ENCODE measurements at regions not wholly inside any gene's neighbourhood (a gene's known extent, or its start where the extent isn't known, plus 50 kb on each side); places are given as distances from the start of the nearest gene placed in this dataset.

GRCh38 chr2:176832086-176832485 lies 380.5 kb upstream of the HNRNPA3 start:
- no peak for TF ChIP-seq CTCF (IDR thresholded peaks at IDR 0.05)
- no peak overlapping the region for H3K4me3 ChIP-seq
- ATAC-seq (ENCODE audit: insufficient number of reproducible peaks, low FRiP score, low read depth) (no peak), DNase-seq (ENCODE audit: low spot score) (no peak)
- no peaks in the 10 kb centered on the region for H3K27me3 ChIP-seq (replicated peaks; ENCODE audit: insufficient read depth)
- H3K27ac ChIP-seq = no peak overlapping the region
- no peaks in the 10 kb centered on the region for H3K36me3 ChIP-seq
- H3K9me3 ChIP-seq = no peaks in the 10 kb centered on the region
- H3K4me1 ChIP-seq (ENCODE audit: control insufficient read depth in 1 of 2, low read depth in 2 of 2) = no peaks in the 10 kb centered on the region

- no peak for DNase-seq (ENCODE audit: low spot score)
- H3K9me3 ChIP-seq = no peaks in the 10 kb centered on the region
- no peaks in the 10 kb centered on the region for H3K36me3 ChIP-seq
- ATAC-seq (ENCODE audit: insufficient number of reproducible peaks, low FRiP score, low read depth) = no peak
- no peak for TF ChIP-seq CTCF (IDR thresholded peaks at IDR 0.05)
- no peaks in the 10 kb centered on the region for H3K4me1 ChIP-seq (ENCODE audit: control insufficient read depth in 1 of 2, low read depth in 2 of 2)
- no peak overlapping the region for H3K27ac ChIP-seq
- no peaks in the 10 kb centered on the region for H3K27me3 ChIP-seq (replicated peaks; ENCODE audit: insufficient read depth)
- H3K4me3 ChIP-seq = no peak overlapping the region
Measured at GRCh38 chr2:176833671-176834070, 378.9 kb upstream of the HNRNPA3 start.

DNA sequence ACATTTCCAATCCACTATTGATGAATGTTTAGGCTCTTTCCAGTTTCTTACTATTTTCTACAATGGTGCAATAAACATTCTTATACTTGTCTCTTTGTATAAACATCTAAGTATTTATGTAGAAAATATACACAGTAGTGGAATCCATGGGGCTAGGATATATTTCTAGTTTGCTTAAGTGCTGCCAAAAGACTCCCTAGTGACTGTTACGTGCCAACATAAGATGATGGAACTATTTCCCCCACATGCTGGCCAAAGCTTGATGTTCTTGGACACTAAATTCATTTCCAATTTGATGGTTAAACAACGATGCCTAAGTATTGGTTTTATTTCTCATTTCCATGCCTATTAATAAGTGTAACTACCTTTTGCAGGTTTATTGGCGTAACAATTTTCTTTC lies 378.4 kb upstream of the HNRNPA3 start:
- Histone ChIP-seq H3K4me3 (no peak overlapping the region), H3K27me3 (replicated peaks; ENCODE audit: insufficient read depth) (no peaks in the 10 kb centered on the region), H3K27ac (no peak overlapping the region), H3K9me3 (no peaks in the 10 kb centered on the region), H3K36me3 (no peaks in the 10 kb centered on the region), H3K4me1 (ENCODE audit: control insufficient read depth in 1 of 2, low read depth in 2 of 2) (no peaks in the 10 kb centered on the region)
- TF ChIP-seq CTCF (IDR thresholded peaks at IDR 0.05) = no peak
- ATAC-seq (ENCODE audit: insufficient number of reproducible peaks, low FRiP score, low read depth) (no peak), DNase-seq (ENCODE audit: low spot score) (no peak)

GRCh38 chr2:176843208-176843607 lies 369.4 kb upstream of the HNRNPA3 start:
- no peak for ATAC-seq (ENCODE audit: insufficient number of reproducible peaks, low FRiP score, low read depth)
- no peak for DNase-seq (ENCODE audit: low spot score)
- H3K4me1 ChIP-seq (ENCODE audit: control insufficient read depth in 1 of 2, low read depth in 2 of 2) = no peaks in the 10 kb centered on the region
- H3K36me3 ChIP-seq = no peaks in the 10 kb centered on the region
- no peak overlapping the region for H3K27ac ChIP-seq
- H3K9me3 ChIP-seq = no peaks in the 10 kb centered on the region
- no peak overlapping the region for H3K4me3 ChIP-seq
- TF ChIP-seq CTCF (IDR thresholded peaks at IDR 0.05) = no peak
- no peaks in the 10 kb centered on the region for H3K27me3 ChIP-seq (replicated peaks; ENCODE audit: insufficient read depth)

- Histone ChIP-seq H3K27ac (no peak overlapping the region), H3K36me3 (no peaks in the 10 kb centered on the region), H3K27me3 (replicated peaks; ENCODE audit: insufficient read depth) (no peaks in the 10 kb centered on the region), H3K9me3 (no peaks in the 10 kb centered on the region), H3K4me1 (ENCODE audit: control insufficient read depth in 1 of 2, low read depth in 2 of 2) (no peaks in the 10 kb centered on the region), H3K4me3 (no peak overlapping the region)
- no peak for TF ChIP-seq CTCF (IDR thresholded peaks at IDR 0.05)
- no peak for DNase-seq (ENCODE audit: low spot score)
- no peak for ATAC-seq (ENCODE audit: insufficient number of reproducible peaks, low FRiP score, low read depth)
Measured at GRCh38 chr2:176844461-176844860, 368.1 kb upstream of the HNRNPA3 start.

All from thoracic aorta (tissue), 2 donors.